GM21390 (cell line): ENCODE measurements at regions not wholly inside any gene's neighbourhood (a gene's known extent, or its start where the extent isn't known, plus 50 kb on each side); places are given as distances from the start of the nearest gene placed in this dataset.
"Not testable (repeated sequence)": the region's sequence is repeated elsewhere in the genome, so short reads cannot be mapped to it uniquely, and the experiment has no call there.

Experiments used
- ATAC-seq: cut with Tn5 transposase; IDR thresholded peaks from one replicate; pipeline ENCODE4 v1.9.1; 2021; ENCODE audit not compliant: unreplicated experiment

DNA sequence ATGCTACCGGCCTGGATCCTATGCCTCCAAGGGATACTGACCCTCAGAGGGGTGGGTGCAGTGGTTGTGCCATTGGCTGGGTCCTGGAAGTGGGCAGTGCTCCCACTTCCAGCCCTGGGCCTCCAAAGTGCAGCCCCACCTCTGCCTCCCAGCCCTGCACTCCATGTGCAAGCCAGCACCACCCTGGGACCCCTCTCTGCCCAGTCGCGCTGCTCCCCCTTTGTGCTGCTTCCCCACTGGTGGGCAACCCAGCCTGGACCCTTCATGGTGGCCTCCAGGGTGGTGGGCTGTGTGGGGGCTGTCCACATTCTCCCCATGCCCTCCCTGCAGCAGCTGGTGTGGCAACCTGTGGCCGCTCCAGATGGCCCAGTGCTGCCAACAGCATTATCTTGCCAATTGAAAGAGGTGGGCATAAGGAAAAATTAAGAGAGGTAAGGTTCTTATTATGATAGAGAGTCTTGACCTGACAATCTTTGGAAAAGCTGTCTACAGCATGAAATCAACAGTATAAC, 309.7 kb downstream of the GUCY2F start:
- no peak for ATAC-seq

DNA sequence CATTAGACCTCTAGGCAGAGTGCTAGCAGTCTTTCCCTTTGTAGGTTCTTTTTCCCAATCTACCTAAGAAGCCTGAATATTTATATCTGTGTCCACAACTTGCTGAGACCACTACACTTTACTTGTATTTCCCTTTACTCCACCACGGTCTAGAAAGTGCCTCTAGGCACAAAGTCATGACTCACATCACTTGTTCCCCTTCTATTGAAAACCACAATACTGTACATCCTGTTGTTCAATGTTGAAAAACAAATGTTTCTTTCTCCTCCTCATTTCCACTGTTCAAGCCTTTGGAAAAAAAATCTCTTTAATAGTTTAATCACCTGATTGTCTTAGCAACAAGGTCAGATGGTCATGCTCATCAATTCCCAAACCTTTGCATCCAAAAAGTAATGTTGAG, 326.7 kb downstream of the GUCY2F start:
- ATAC-seq, result no peak

DNA sequence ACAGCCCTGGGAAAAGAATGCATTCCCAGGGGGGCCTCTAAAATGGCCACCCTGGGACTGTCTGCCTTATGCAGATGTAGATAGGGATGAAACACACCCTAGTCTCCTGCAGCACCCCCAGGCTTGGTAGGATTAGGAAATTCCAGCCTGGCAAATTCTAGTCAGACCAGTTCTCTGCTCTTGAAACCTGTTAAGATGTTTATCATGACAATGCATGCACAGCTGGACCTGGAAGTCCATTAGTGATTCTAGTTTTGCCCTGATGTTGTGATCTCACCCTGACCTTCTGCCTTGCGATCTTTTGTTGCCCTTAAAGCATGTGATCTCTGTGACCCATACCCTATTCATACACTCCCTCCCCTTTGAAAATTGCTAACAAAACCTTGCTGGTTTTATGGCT, 337.7 kb downstream of the GUCY2F start:
- ATAC-seq, result not testable (repeated sequence)

DNA sequence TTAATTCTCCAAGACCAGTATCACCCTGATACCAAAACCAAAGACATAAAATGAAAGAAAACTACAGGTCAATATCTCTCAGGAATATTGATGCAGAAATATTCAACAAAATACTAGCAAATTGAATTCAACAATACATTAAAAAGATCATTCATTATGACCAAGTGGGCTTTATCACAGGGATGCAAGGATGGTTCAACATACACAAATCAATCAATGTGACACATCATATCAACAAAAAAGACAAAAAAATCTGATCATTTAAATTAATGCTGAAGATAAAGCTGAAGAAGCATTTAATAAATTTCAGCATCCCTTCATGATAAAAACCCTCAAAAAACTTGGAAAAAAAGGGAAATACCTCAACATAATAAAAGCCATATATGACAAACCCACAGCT, 341.4 kb downstream of the GUCY2F start:
- no peak for ATAC-seq

DNA sequence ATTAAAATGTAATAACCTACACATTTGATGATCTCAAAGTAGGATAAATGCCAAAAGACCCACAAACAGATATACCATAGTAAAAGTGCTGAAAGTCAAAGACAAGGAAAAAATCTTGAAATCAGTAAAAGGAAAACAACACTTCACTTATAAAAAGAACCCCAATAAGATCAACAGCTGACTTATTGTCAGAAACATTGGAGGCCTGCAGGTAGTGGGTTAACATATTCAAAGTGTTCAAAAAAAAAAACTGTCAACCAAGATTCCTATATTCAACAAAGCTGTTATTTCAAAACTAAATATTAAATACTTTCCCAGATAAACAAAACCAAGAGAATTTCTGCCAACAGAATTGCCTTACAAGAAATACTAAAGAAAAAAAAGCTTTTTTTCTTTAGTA, 347.1 kb downstream of the GUCY2F start:
- no peak for ATAC-seq

DNA sequence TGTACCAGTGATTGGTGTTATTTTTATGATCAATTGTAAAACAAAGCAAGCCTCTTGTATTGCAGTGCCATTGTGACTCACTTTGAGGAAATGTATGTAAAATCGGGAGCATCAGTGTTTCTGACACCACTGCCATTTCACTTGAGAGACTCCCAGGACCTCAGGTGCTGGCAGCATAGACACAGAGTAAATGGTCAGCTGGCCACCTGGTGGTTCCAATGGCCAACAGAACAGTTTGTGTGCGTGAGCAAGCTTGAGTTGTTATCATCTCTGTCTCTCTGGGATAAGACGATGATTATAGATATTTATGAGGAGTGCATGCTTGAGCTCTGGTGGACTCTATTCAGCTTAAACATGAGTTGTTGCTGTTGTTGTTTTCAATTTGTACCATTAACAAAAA, 356.6 kb downstream of the GUCY2F start:
- no peak for ATAC-seq

DNA sequence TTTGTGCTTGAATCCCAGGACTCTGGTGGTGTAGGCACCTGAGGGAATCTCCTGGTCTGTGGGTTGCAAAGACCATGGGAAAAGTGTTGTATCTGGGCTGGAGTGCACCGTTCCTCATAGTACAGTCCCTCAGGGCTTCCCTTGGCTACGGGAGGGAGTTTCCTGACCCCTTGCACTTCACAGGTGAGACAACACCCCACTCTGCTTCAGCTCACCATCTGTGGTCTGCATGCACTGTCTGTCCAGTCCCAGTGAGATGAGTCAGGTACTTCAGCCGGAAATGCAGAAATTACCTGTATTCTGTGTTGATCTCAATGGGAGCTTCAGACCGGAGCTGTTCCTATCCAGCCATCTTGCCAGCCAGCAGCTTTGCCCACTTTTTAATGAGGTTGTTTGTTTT, 353.0 kb upstream of the IRS4 start:
- no peak for ATAC-seq

DNA sequence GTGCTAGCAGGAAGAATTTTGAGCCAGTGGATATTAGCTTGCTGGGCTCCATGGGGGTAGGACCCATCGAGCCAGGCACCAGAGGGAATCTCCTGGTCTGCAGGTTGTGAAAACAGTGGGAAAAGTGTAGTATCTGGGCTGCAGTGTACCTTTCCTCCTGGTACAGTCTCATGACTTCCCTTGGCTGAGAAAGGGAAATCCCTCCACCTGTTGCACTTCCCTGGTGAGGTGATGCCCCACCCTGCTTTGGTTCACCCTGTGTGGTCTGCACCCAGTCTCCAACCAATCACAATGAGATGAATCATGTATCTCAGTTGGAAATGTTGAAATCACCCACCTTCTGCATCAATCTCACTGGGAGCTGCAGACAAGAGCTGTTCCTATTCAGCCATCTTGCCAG, 341.4 kb upstream of the IRS4 start:
- ATAC-seq, result no peak

DNA sequence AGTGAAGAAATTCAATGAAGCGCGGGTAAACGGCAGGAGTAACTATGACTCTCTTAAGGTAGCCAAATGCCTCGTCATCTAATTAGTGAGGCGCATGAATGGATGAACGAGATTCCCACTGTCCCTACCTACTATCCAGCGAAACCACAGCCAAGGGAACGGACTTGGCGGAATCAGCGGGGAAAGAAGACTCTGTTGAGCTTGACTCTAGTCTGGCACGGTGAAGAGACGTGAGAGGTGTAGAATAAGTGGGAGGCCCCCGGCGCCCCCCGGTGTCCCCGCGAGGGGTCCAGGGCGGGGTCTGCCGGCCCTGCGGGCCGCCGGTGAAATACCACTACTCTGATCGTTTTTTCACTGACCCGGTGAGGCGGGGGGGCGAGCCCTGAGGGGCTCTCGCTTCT, 317.8 kb upstream of the IRS4 start:
- not testable (repeated sequence) for ATAC-seq

DNA sequence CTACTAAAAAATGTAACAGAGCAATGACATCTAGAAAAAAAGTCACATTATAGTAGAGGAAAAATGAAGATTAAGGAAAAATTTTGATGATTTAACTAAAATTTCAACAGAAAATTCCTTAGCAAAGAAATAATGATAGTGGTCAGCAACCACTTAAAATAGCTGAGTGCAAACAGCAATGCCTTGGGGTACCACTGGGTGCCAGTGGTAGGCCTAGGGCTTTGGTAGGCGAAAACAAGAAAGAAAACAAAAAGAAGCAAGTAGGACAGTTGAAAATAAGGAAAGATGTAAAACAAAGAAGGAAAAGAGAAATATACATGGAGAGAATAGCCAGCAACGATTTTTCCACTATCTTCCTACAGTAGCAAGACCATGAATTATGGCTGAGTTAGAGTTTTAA, 313.5 kb upstream of the IRS4 start:
- ATAC-seq, result no peak

DNA sequence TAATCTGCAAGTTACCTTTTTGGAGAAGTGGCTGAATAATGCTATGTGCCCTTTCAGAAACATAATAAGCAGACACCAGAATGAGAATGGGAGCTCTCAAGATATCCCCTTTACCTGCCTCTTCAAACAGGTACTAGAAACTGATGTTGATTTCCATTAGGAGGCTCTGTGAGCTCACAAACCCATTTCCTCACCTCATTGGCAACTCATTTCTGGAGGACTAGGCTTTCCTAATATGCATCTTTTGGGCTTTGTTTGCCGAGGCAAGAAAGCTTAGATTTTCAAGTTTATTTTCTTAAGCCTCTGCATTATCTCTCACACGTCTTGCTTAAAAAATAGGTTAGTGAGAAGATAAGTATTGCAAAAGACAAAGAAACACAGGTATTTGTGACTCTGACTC, 313.1 kb upstream of the IRS4 start:
- no peak for ATAC-seq

DNA sequence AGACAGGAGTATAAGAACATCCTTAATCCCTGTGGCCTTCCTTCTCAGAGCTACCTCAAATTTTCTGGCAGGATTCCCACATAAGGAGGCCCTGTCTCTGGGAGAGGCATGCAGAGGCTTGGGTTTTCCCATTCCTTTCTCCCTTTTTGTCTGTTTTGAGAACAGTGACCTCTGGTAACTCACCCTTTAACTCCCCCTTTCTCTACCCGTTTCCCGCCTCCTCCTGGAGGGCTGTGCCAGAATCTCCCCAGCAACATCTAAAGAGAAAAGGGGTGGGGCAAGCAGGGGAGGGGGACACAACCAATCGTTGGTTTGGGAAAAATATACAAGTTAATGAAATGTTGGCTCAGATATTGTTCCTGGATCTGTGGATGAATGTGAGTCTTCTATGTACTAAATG, 303.7 kb upstream of the IRS4 start:
- ATAC-seq, result no peak

DNA sequence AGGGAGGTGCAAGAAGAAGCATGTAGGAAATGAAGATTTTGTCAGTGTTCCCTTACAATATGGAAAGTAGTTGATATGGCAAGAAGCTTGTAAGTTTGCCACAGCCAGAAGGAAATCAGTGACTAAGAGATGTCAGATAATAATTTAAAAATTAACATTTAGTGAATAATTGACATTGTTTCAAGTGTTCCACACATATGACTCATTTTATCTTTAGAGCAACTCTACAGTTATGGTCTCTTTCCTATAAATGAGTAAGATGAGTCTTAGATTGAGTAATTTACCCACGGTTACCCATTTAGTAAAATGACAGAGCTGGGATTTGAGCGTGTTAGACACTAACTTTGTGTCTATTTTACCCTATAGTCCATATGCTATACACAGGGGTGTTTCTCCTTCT, 300.3 kb upstream of the IRS4 start:
- ATAC-seq, result peak; percentile 74

DNA sequence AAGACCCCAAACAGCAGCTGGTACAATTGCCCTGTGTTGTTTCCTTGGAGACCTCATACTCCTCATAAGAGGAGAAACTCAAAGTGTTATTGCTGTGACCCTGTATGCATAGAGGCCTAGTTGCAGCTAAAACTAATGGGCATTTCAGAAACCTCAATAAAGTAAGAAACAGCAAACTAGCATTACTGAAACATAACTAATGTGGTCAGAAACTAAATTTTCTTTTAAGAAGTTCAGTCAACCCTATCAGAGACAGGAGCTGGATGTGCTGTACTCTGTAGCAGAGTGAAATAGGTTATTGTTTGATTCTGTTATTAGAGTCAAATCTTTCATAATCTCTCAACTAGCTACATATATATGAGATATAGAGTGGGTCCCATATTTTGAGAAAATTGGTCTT, 257.5 kb upstream of the IRS4 start:
- ATAC-seq, result no peak

DNA sequence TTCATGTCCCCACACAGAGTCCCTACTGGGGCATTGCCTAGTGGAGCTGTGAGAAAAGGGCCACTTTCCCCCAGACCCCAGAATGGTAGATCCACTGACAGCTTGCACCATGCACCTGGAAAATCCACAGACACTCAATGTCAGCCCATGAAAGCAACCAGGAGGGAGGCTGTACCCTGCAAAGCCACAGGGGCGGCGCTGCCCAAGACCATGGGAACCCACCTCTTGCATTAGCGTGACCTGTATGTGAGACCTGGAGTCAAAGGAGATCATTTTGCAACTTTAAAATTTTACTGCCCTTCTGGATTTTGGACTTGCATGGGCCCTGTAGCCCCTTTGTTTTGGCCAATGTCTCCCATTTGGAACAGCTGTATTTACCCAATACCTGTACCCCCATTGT, 236.5 kb upstream of the IRS4 start:
- not testable (repeated sequence) for ATAC-seq

DNA sequence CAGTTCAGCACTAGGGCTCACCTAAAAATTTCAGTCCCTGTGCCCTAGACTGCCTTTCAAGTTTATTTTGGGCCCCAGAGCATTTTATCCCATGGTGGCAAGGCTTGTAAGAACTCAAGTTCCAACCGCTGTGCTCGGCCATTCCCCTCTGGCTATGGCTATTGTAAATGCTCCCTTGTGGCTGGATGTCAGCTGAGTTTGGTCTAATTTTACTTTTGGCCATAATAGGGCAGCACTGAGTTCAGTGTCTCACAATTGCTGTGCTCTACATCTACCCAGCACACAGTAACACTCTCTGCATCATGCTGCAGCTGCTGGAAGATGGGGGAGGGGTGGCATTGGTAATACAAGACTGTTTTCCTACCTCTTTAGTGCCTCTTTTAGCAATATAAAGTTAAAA, 210.8 kb upstream of the IRS4 start:
- no peak for ATAC-seq

DNA sequence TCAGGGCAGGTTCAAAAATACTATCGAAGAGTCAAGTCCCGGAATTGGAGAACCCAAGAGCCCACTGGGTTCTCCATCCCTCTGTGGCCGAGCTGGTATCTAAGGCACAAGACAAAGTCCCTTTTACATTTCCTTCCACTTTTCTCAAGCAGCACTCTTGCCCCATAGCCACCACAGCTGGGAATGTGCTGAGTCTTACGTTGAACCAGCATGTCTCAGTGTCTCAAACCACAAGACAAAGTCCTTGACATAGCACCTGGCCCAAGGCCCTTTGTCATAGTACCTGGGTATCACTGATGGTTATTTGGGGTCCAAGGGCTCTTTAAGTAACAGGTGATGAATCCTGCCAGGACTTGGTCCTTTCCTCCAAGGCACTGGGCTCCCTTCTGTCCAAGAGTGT, 210.2 kb upstream of the IRS4 start:
- no peak for ATAC-seq

DNA sequence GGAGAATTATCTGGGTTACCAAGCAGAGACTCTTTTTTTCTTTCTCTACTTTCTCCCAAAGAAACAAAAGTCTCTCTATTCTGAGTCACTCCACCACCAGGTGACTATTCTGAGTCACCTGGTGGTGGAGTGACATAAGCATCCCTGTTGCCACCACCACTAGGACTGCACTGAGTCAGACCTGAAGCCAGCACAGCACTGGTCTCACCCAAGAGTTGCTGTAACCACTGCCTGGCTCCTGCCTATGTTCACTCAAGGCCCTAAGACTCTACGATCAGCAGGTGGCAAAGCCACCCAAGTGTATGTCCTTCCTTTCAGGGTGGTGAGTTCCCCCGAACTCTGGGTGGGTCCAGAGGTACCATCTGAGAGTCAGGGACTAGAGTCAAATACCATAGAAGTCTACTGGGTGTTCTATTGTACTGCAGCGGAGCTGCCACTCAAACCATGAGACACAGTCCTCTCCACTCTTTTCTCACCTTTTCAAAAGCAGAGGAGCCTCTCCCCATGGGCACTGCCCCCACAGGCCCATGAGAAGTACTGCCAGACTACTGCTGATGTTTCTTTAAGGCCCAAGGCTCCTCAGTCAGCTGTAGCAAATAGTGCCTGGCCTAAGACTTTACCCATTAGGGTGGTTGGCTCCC, 209.6 kb upstream of the IRS4 start:
- ATAC-seq, result no peak

DNA sequence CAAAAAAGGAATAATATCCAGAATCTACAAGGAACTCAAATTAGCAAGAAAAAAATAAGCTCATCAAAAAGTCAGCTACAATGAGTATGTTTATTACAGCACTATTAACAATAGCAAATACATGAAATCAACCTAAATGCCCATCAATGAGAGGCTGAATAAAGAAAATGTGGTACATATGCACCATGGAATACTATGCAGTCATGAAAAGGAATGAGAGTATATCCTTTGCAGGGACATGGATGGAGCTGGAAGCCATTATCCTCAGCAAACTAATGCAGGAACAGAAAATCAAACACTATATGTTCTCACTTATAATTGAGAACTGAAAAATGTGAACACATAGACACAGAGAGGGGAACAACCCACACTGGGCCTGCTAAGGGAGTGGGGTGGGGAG, 178.4 kb upstream of the IRS4 start:
- ATAC-seq, result no peak

DNA sequence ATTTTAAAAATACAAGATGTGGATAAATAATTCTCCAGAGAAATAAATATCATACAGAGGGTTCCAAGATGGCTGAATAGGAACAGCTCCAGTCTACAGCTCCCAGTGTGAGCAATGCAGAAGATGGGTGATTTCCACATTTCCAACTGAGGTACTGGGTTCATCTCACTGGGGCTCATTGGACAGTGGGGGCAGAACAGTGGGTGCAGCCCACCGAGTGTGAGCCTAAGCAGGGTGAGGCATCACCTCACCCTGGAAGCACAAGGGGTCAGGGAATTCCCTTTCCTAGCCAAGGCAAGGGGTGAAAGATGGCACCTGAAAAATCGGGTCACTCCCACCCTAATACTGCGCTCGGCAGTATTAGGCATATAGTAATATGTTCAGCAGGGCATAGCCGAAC, 167.5 kb upstream of the IRS4 start:
- not testable (repeated sequence) for ATAC-seq

DNA sequence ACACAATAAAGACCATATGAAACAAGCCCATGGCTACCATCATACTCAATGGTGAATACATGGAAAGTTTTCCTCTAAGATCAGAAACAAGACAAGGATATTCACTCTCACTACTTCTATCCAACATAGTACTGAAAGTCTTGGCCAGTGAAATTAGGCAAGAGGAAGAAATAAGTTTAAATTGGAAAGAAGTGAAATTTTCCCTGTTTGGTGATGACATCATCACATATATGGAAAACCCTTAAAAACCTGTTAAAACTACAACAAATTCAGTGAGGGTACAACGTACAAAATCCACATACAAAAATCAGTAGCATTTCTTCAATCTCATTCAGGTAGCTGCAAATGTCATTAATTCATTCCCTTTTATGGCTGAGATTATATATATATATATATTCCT, 164.0 kb upstream of the IRS4 start:
- no peak for ATAC-seq

DNA sequence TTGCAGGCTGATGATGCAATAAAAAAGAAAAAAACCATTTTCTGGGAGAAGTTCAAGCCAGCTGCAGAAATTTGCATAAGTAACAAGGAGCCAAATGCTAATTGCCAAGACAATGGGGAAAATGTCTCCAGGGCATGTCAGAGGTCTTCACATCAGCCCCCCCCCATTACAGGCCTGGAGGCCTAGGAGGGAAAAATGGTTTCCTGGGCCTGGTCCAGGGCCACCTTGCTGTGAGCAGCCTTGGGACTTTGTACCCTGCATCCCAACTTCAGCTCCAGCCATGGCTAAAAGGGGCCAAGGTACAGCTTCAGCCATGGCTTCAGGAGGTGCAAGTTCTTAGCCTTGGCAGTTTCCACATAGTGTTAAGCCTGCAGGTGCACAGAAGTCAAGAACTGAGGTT, 160.0 kb upstream of the IRS4 start:
- not testable (repeated sequence) for ATAC-seq

DNA sequence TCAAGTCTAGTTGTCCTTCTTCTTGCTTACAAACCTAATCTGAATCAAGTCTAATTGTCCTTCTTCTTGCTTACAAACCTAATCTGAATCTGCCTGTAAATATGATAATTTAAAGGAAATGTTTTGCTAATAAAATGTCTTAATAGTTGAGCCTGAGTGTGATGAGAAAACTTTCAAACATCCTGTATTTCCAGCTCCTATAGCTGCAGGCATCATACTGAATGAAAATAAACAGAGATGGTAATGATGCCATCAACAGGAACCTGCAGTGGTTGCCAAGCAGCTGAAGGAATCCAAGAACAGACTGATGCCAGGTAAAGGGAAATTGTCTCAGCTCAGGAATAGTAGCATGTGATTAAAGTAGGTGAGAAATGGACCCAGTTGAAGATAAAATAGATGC, 156.1 kb upstream of the IRS4 start:
- ATAC-seq, result no peak
